Fibroblast of lung (primary cell): ENCODE measurements at regions not wholly inside any gene's neighbourhood (a gene's known extent, or its start where the extent isn't known, plus 50 kb on each side); places are given as distances from the start of the nearest gene placed in this dataset.

Experiments
- CTCF ChIP-seq, 2 donors: IDR thresholded peaks in 1 of 2; conservative IDR thresholded peaks in 1 of 2; 1 replicate in 1 of 2; 2 replicates in 1 of 2; pipeline ENCODE4 v1.5.1; 2011 to 2012; ENCODE audit warnings: low read length in 2 of 2, control low read depth in 1 of 2, inconsistent platforms in 1 of 2, low read depth in 1 of 2, mild to moderate bottlenecking in 1 of 2
- EZH2 ChIP-seq: IDR thresholded peaks from 2 replicates; pipeline ENCODE4 v1.5.1; 2012; ENCODE audit warnings: low read length, control low read depth, mild to moderate bottlenecking; ENCODE audit errors: missing control alignments

- TF ChIP-seq CTCF (conservative IDR thresholded peaks at IDR 0.05 in 1 of 2, IDR thresholded peaks at IDR 0.05 in 1 of 2; ENCODE audit: low read depth in 1 of 2, low read length in 2 of 2) (no peak), EZH2 (no peak)
Observed at GRCh38 chr9:100911273-100911672, 117.3 kb upstream of the PLPPR1 start.
